Superior temporal gyrus (tissue), 1 donor: ENCODE measurements at regions not wholly inside any gene's neighbourhood (a gene's known extent, or its start where the extent isn't known, plus 50 kb on each side); places are given as distances from the start of the nearest gene placed in this dataset.
"Not testable (repeated sequence)": the region's sequence is repeated elsewhere in the genome, so short reads cannot be mapped to it uniquely, and the experiment has no call there.

ENCODE experiments used
- DNase-seq: peaks from one replicate; pipeline ENCODE4 v3.0.0-alpha.2; 2016; ENCODE audit errors: extremely low spot score

DNA sequence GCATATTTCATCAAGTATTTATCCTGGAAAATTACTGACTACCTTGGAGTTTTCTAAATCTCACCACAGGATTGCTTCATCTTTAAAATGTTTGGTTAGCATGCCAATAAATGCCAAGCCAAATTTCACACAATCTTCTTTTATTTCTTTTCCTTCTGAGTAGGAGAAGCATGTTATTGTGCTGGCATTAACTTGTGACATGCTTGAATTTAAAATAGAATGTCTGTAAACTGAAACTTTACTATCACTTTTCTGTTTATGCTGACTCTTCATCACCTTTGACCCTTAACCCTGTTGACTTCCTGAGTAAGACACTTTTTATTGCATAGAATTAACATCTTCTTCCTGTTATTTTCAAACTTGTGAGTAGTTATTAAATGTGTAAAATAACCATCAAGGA lies 56.2 kb upstream of the LRRTM4 start:
- DNase-seq: no peak

- no peak for DNase-seq
Observed at GRCh38 chr2:77579076-77579769, 57.0 kb upstream of the LRRTM4 start.

DNA sequence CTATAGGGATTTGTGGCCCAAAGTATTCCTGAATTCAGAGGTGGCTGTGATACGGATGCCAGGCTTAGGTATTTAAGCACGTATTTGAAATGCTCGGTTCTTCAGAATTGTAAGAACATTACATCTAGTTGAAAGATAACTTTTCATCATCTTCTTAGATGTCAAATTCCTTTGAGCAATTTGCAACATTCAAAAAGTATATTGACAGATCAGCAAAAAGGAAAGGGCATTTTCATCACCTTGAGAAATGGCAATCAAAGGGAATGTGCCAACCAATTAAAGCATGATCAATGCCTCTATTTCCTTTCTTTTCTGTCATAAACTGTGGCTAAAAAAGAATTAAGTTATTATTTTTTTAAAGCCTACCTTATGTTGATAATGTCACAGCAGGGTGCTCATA lies 66.3 kb upstream of the LRRTM4 start:
- DNase-seq: no peak

DNA sequence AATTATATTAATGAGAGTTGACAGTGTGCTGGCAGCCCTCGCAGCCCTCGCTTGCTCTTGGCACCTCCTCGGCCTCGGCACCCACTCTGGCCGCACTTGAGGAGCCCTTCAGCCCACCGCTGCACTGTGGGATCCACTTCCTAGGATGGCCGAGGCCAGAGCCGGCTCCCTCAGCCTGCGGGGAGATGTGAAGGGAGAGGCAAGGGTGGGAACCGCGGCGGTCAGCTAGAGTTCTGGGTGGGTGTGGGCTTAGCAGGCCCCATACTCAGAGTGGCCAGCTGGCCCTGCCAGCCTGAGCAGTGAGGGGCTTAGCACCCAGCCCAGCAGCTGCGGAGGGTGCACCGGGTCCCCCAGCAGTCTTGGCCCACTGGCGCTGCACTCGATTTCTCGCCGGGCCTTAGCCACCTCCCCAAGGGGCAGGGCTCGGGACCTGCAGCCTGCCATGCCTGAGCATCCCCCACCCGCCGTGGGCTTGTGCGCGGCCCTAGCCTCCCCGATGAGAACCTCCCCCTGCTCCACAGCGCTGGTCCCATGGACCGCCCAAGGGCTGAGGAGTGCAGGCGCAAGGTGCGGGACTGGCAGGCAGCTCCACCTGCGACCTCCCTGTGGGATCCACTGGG lies 68.2 kb upstream of the LRRTM4 start:
- no peak for DNase-seq

DNA sequence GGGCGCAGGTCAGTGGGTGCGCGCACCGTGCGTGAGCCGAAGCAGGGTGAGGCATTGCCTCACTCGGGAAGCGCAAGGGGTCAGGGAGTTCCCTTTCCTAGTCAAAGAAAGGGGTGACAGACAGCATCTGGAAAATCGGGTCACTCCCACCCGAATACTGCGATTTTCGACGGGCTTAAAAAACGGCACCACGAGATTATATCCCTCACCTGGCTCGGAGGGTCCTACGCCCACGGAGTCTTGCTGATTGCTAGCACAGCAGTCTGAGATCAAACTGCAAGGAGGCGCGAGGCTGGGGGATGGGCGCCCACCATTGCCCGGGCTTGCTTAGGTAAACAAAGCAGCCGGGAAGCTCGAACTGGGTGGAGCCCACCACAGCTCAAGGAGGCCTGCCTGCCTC lies 70.8 kb upstream of the LRRTM4 start:
- DNase-seq: not testable (repeated sequence)

DNA sequence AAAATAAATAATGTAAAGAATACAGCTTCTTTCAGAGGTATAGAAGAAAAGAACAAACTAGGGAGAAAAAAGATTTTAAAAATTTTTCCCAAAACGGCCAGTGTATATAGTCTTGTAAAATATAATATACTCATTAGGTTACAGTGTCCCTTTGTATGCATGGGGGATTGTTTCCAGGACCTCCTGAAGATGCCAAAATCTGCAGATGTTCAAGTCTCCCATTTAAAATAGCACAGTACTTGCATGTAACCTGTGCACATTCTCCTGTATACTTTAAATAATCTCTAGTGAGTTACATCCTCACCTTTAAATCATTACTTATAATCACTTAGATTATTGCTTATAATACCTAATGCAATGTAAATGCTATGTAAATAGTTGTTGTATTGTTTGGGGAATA lies 80.6 kb upstream of the LRRTM4 start:
- DNase-seq: no peak

DNA sequence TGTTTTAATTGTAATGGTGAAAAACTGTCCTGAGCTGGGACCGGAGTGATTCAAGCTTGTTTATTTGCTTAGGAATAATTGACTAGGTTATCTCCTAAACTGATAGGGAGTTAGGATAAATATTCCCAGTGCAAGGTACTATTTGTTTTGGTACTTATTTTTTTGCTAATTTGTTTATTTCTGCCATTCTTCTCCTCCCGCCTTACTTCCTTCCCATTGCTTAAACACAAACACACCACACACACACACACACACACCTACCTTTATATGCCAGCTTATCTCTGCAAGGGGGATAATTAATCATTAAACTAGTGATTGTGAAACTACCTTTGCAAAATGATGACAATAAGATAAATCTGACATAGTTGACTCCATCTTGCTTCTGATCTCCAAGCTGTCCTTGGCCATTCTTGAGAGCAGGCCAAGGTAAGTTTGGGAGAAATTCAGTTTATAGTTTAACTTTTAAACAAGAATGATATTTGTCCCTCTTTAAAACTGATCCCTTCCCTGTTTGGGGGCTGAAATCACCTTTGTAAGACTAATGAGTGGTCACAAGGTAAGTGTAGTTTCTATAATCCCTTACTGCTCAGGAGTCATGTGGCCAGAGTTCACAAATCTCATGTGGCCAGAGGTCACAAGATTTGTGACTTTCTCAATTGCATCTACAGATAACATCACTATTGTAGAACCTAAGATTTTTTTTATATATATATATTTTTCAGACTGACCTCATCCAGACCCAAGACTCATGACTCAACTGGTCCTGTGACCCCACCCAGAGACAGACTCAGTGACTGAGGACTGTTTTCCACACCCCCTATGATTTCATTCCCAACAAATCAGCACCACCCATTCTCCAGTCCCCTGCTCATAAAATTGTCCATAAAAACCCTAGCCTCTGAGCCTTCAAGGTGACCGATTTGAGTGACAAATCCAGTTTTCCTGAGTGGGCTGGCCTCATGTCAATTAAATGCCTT lies 83.1 kb upstream of the LRRTM4 start:
- no peak for DNase-seq

GRCh38 chr2:77608510-77608909 lies 86.3 kb upstream of the LRRTM4 start:
- no peak for DNase-seq

DNA sequence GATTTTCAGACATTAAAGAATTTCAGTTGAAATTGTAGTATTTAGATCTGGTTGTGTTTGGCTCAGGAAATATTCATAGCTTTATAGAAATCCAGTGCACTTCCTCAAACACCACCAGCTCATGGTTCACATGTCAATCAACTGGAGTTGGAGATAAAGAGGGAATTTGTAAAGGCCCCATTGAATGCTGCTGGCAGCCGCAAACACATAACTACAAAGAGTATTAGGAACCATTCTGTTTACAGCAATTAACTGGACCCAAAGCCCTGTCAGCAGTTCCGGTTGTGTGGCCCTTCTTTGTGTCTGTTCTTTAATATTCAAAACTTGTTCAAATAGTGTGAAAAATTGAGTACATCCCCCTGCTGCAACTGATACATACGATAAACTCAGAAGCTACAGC lies 107.4 kb upstream of the LRRTM4 start:
- no peak for DNase-seq

DNA sequence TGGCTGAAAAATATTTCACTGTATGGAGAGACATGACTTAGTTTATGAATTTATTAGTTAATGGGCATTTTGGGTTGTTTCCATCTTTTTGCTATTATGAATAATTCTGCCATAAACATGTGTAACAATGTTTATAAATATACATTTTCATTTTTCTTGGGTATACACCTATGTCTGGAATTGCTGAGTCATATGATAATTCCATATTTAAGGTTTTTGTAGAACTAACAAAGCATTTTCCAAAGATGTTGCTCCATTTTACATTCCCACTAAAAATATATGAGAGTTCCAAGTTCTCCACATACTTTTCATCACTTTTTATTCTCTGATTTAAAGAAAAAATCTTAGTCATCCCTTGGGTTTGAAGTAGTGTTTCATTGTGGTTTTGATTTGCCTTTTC lies 108.8 kb upstream of the LRRTM4 start:
- no peak for DNase-seq

DNA sequence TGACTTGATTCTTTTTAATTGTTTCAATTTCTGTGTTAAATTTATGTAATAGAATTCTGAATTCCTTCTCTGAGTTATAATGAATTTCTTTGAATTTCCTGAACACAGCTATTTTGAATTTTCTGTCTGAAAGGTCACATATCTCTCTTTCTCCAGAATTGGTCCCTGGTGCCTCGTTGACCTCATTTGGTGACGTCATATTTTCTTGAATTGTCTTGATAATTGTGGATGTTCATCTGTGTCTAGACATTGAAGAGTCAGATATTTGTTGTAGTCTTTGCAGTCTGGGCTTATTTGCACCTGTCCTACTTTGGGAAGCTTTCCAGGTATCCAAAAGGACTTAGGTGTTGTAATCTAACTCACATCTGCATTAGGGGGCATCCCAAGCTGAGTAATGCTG lies 111.4 kb upstream of the LRRTM4 start:
- no peak for DNase-seq

GRCh38 chr2:77640924-77641323 lies 118.7 kb upstream of the LRRTM4 start:
- no peak for DNase-seq

DNA sequence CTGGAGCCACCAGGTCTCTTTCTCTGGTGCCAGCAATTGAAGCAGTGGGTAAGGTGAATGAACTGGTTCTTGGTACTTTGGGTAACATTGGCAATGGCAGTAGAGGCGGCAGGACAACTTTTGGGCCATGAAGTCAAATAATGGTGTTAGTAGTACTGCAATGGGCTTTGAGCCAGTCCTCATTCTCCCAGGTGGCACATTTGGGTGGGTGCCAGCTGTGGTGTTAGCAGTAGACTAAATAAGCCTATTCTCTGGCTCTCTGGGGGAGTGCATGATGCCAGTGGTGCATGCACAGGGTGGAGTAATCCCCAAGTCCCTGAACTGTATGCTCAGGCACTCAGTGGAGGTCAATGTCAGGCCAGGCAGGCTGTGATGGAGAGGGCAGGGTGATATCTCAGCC lies 120.2 kb upstream of the LRRTM4 start:
- DNase-seq: no peak

GRCh38 chr2:77649856-77650255 lies 127.7 kb upstream of the LRRTM4 start:
- no peak for DNase-seq

- DNase-seq: no peak
Observed at GRCh38 chr2:77652499-77652898, 130.3 kb upstream of the LRRTM4 start.

DNA sequence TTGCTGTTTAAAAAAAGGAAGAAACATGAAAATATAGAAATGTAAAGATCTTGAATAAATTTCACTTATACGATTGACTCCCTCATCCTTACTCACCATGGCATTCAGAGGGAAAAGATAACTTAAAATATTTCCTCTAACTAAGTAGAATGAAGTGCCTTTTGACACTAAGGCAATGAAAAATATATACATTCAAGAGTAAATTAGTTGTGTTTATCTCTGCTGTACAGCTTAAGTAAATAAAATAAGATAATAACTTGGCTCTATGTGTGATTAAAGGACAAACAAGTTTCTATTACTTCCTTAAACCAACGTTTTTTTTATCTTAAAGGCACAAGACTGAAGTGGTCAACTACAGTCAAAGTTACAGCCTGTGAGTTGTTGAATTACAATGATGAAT lies 142.3 kb upstream of the LRRTM4 start:
- no peak for DNase-seq

GRCh38 chr2:77666251-77666980 lies 144.2 kb upstream of the LRRTM4 start:
- DNase-seq: no peak

GRCh38 chr2:77684543-77685319 lies 162.6 kb upstream of the LRRTM4 start:
- not testable (repeated sequence) for DNase-seq

- no peak for DNase-seq
Observed at GRCh38 chr2:77712601-77713000, 190.4 kb upstream of the LRRTM4 start.

GRCh38 chr2:77713412-77713811 lies 191.2 kb upstream of the LRRTM4 start:
- no peak for DNase-seq

GRCh38 chr2:77720115-77720514 lies 197.9 kb upstream of the LRRTM4 start:
- DNase-seq: no peak
